ENCODE measurements at regions not wholly inside any gene's neighbourhood (a gene's known extent, or its start where the extent isn't known, plus 50 kb on each side); places are given as distances from the start of the nearest gene placed in this dataset.

DNA sequence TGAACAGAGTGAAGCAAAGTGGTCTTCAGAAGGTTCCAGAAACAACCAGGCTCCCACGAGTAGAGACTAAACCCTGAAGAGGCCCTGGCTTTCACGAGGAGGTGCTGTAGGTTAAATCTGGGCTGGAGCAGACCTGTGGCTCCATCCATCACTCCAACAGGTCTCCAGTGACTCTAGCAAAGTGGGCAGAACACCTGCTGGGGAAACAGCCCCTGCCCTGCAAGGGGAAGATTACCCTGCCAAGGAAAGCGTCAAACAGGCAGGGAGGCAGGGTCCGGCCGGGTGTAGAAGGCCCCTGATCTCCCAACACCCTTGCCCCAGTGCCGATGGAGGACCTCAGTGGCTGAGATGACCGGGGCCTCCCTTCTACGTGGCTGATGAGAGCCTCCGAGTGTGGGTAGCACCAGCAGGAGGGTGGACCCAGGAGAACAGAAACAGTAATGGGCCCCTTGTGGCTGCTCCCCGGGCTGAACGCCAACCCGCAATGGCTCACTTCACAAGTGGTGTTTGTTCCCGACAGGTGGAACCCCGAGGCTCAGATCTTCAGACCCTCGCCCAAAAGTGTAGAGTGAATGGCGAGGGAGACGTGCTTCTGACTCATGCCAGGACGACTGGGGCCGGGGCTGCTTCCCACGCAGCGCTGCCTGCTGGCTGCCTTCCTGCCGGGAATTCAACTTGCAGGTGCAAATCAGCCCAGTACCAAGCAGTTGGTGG is 112.0 kb downstream of the SHANK2 start:
- WGBS = 93% methylated on average over 22 of the region's 22 CpGs

DNA sequence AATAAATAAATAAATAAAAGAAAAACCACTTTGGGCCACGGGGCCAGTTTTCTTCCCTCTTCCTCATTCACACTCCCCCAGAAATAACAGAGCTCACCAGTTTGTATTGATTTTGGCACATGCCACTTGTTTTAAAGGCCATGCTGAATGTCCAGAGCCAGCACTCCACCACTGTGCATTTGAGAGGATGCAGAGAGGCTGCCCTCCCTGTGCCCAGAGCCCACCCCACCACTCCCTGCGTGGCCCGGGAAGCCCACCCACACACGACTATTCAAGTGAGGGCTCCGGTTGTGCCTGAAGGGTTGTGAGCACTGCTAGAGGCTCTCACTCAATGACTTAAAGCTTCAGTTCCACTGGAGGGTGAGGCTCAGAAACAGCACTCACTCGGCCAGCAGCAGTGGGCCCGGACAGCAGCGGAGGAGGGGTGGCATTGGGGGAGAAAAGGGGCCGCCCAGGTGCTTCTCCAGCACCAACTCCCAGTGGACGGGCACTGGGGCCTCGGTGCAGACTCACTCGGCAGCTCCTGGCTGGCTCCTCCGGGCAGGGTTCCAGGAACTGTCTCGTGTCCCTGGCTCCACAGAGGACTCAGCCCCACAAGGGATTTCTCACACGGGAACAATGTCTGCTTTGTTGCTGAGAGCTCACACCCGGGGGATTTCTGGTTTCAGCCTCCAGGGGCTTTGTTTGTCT is 112.7 kb downstream of the SHANK2 start:
- no peak overlapping the region for H4K91ac ChIP-seq (ENCODE audit: low read length)
- no peaks in the 10 kb centered on the region for H3K79me1 ChIP-seq (replicated peaks; ENCODE audit: low read length, poor library complexity, severe bottlenecking)
- WGBS = 80% methylated on average over 16 of the region's 16 CpGs
- no peak overlapping the region for H3K4me2 ChIP-seq (ENCODE audit: low read length, poor library complexity, severe bottlenecking)
- no peak for DNase-seq
- no peak overlapping the region for H2AK5ac ChIP-seq (ENCODE audit: low read length, severe bottlenecking)
- H3K27ac ChIP-seq (ENCODE audit: low read length, poor library complexity, severe bottlenecking) = no peak overlapping the region
- H3K18ac ChIP-seq (ENCODE audit: low read depth in 1 of 2, low read length in 2 of 2) = no peak overlapping the region
- H3K9ac ChIP-seq (ENCODE audit: low read length) = no peak overlapping the region
- no peak overlapping the region for H2BK5ac ChIP-seq (ENCODE audit: low read depth, low read length, poor library complexity, severe bottlenecking)
- H2AFZ ChIP-seq (ENCODE audit: low read depth, low read length) = no peak overlapping the region
- no peak overlapping the region for H4K8ac ChIP-seq (ENCODE audit: low read length)
- no peak overlapping the region for H3K4ac ChIP-seq (ENCODE audit: low read depth in 1 of 2, low read length in 2 of 2)
- no peak overlapping the region for H2BK12ac ChIP-seq (ENCODE audit: low read length in 2 of 2)
- H3K4me1 ChIP-seq (ENCODE audit: control insufficient read depth, insufficient read depth, low read depth, low read length) = peaks cover 1% of the 10 kb centered on the region
- peaks cover 0 to 7% of the 10 kb centered on the region in 2 experiments for H3K36me3 ChIP-seq (ENCODE audit: control insufficient read depth in 1 of 2, insufficient read depth in 2 of 2, low read depth in 1 of 2, low read length in 2 of 2)
- H3K23ac ChIP-seq (ENCODE audit: low read length in 2 of 2) = no peak overlapping the region
- H2BK120ac ChIP-seq (ENCODE audit: low read depth, low read length) = no peak overlapping the region
- H3K14ac ChIP-seq (ENCODE audit: low read length in 2 of 2) = no peak overlapping the region
- no peak overlapping the region for H3K4me3 ChIP-seq (ENCODE audit: insufficient read depth in 1 of 2, low read depth in 1 of 2, low read length in 2 of 2)
- no peaks in the 10 kb centered on the region for H3K27me3 ChIP-seq (ENCODE audit: control insufficient read depth in 1 of 2, insufficient read depth in 1 of 2, low read length in 2 of 2)
- no peak overlapping the region for H2BK15ac ChIP-seq (ENCODE audit: low read depth, poor library complexity, severe bottlenecking)
- peaks cover 2% of the 10 kb centered on the region for H3K9me3 ChIP-seq (ENCODE audit: control insufficient read depth, low read length)

More for the DNA sequence above, 112.0 kb downstream of the SHANK2 start:
- H2BK5ac ChIP-seq (ENCODE audit: low read depth, low read length, poor library complexity, severe bottlenecking) = no peak overlapping the region
- H3K23ac ChIP-seq (ENCODE audit: low read length in 2 of 2) = no peak overlapping the region
- H3K9me3 ChIP-seq (ENCODE audit: control insufficient read depth, low read length) = peaks cover 2% of the 10 kb centered on the region
- no peak overlapping the region for H3K9ac ChIP-seq (ENCODE audit: low read length)
- H4K8ac ChIP-seq (ENCODE audit: low read length) = no peak overlapping the region
- peaks cover 0 to 8% of the 10 kb centered on the region in 2 experiments for H3K36me3 ChIP-seq (ENCODE audit: control insufficient read depth in 1 of 2, insufficient read depth in 2 of 2, low read depth in 1 of 2, low read length in 2 of 2)
- H3K27ac ChIP-seq (ENCODE audit: low read length, poor library complexity, severe bottlenecking) = no peak overlapping the region
- peaks cover 1% of the 10 kb centered on the region for H3K4me1 ChIP-seq (ENCODE audit: control insufficient read depth, insufficient read depth, low read depth, low read length)
- no peak for DNase-seq
- no peak overlapping the region for H2AK5ac ChIP-seq (ENCODE audit: low read length, severe bottlenecking)
- no peak overlapping the region for H4K91ac ChIP-seq (ENCODE audit: low read length)
- no peak overlapping the region for H2BK12ac ChIP-seq (ENCODE audit: low read length in 2 of 2)
- H2BK15ac ChIP-seq (ENCODE audit: low read depth, poor library complexity, severe bottlenecking) = no peak overlapping the region
- H3K27me3 ChIP-seq (ENCODE audit: control insufficient read depth in 1 of 2, insufficient read depth in 1 of 2, low read length in 2 of 2) = no peaks in the 10 kb centered on the region
- H3K18ac ChIP-seq (ENCODE audit: low read depth in 1 of 2, low read length in 2 of 2) = no peak overlapping the region
- H3K4me3 ChIP-seq (ENCODE audit: insufficient read depth in 1 of 2, low read depth in 1 of 2, low read length in 2 of 2) = no peak overlapping the region
- no peak overlapping the region for H2BK120ac ChIP-seq (ENCODE audit: low read depth, low read length)
- no peak overlapping the region for H3K4me2 ChIP-seq (ENCODE audit: low read length, poor library complexity, severe bottlenecking)
- H2AFZ ChIP-seq (ENCODE audit: low read depth, low read length) = no peak overlapping the region
- no peak overlapping the region for H3K14ac ChIP-seq (ENCODE audit: low read length in 2 of 2)
- no peaks in the 10 kb centered on the region for H3K79me1 ChIP-seq (replicated peaks; ENCODE audit: low read length, poor library complexity, severe bottlenecking)
- no peak overlapping the region for H3K4ac ChIP-seq (ENCODE audit: low read depth in 1 of 2, low read length in 2 of 2)

DNA sequence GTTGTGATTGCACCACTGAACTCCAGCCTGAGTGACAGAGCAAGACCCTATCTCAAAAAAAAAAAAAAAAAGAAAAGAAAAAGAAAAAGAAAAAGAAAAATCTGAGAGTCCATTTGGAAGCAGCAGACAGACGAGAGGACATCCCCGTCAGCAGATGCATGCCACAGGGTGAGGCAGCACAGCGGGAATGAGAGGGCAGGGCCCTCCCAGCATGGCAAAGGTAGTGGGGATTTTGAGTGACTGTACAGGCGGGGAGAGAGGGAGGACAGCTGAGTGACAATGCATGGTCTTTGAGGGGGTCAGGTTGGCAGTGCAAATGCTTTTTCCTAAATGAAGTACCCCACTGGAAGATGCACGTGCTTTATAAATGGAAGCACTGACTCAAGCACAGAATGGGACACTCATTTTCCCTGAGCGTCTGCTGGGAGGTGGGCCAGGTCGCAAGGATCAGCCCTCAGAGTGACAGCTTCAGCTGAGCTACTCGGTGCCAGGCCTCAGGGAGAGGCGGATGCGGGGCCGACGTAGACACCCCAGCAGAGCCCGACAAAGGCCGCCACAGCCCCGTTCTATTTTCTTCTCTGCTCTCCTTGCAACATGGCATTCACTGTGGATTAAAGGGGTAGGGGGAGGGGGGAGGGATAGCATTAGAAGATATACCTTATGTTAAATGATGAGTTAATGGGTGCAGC is 113.5 kb downstream of the SHANK2 start:
- Histone ChIP-seq H3K36me3 (ENCODE audit: control insufficient read depth in 1 of 2, insufficient read depth in 2 of 2, low read depth in 1 of 2, low read length in 2 of 2) (peaks cover 0 to 4% of the 10 kb centered on the region in 2 experiments), H2BK120ac (ENCODE audit: low read depth, low read length) (no peak overlapping the region), H3K27me3 (ENCODE audit: control insufficient read depth in 1 of 2, insufficient read depth in 1 of 2, low read length in 2 of 2) (no peaks in the 10 kb centered on the region), H3K4me3 (ENCODE audit: insufficient read depth in 1 of 2, low read depth in 1 of 2, low read length in 2 of 2) (no peak overlapping the region), H2BK5ac (ENCODE audit: low read depth, low read length, poor library complexity, severe bottlenecking) (no peak overlapping the region), H4K91ac (ENCODE audit: low read length) (no peak overlapping the region), H4K8ac (ENCODE audit: low read length) (no peak overlapping the region), H3K4ac (ENCODE audit: low read depth in 1 of 2, low read length in 2 of 2) (no peak overlapping the region), H2BK12ac (ENCODE audit: low read length in 2 of 2) (no peak overlapping the region), H3K18ac (ENCODE audit: low read depth in 1 of 2, low read length in 2 of 2) (no peak overlapping the region), H3K27ac (ENCODE audit: low read length, poor library complexity, severe bottlenecking) (no peak overlapping the region), H3K9ac (ENCODE audit: low read length) (no peak overlapping the region), H3K79me1 (replicated peaks; ENCODE audit: low read length, poor library complexity, severe bottlenecking) (no peaks in the 10 kb centered on the region), H3K23ac (ENCODE audit: low read length in 2 of 2) (no peak overlapping the region), H3K14ac (ENCODE audit: low read length in 2 of 2) (no peak overlapping the region), H2AFZ (ENCODE audit: low read depth, low read length) (no peak overlapping the region), H2BK15ac (ENCODE audit: low read depth, poor library complexity, severe bottlenecking) (no peak overlapping the region), H3K4me1 (ENCODE audit: control insufficient read depth, insufficient read depth, low read depth, low read length) (peaks cover 1% of the 10 kb centered on the region), H3K9me3 (ENCODE audit: control insufficient read depth, low read length) (no peaks in the 10 kb centered on the region), H3K4me2 (ENCODE audit: low read length, poor library complexity, severe bottlenecking) (no peak overlapping the region), H2AK5ac (ENCODE audit: low read length, severe bottlenecking) (no peak overlapping the region)
- no peak for DNase-seq
- 91% methylated on average over 9 of the region's 15 CpGs for WGBS

DNA sequence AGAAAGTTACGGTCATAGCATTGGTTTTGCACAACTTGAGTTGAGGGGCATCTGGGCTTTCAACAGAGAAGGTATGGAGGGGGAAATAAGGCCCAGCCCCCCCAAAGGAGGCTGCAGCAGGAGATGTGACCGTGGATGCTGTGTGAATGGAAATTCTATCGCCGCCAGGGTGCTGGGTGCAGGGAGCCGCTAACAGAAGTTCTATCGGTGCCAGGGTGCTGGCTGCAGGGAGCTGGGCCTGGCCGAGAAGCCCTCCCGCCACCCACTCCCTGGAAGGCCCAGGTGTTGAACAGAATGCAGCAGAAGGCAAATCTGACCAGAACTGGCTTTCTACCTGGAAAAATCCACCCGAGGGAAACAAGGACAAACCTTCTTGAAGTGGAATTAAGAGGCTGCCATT is 115.0 kb downstream of the SHANK2 start:
- no peak for DNase-seq
- H2BK120ac ChIP-seq (ENCODE audit: low read depth, low read length) = no peak overlapping the region
- no peaks in the 10 kb centered on the region for H3K9me3 ChIP-seq (ENCODE audit: control insufficient read depth, low read length)
- H3K4me2 ChIP-seq (ENCODE audit: low read length, poor library complexity, severe bottlenecking) = no peak overlapping the region
- H2AK5ac ChIP-seq (ENCODE audit: low read length, severe bottlenecking) = no peak overlapping the region
- no peak overlapping the region for H4K91ac ChIP-seq (ENCODE audit: low read length)
- H3K23ac ChIP-seq (ENCODE audit: low read length in 2 of 2) = no peak overlapping the region
- H2BK5ac ChIP-seq (ENCODE audit: low read depth, low read length, poor library complexity, severe bottlenecking) = no peak overlapping the region
- H3K9ac ChIP-seq (ENCODE audit: low read length) = no peak overlapping the region
- H3K4me1 ChIP-seq (ENCODE audit: control insufficient read depth, insufficient read depth, low read depth, low read length) = peaks cover 1% of the 10 kb centered on the region
- H4K8ac ChIP-seq (ENCODE audit: low read length) = no peak overlapping the region
- no peak overlapping the region for H2BK15ac ChIP-seq (ENCODE audit: low read depth, poor library complexity, severe bottlenecking)
- no peak overlapping the region for H2BK12ac ChIP-seq (ENCODE audit: low read length in 2 of 2)
- no peak overlapping the region for H3K27ac ChIP-seq (ENCODE audit: low read length, poor library complexity, severe bottlenecking)
- 89% methylated on average over 9 of the region's 9 CpGs for WGBS
- no peak overlapping the region for H3K14ac ChIP-seq (ENCODE audit: low read length in 2 of 2)
- H2AFZ ChIP-seq (ENCODE audit: low read depth, low read length) = no peak overlapping the region
- no peaks in the 10 kb centered on the region for H3K27me3 ChIP-seq (ENCODE audit: control insufficient read depth in 1 of 2, insufficient read depth in 1 of 2, low read length in 2 of 2)
- H3K36me3 ChIP-seq (ENCODE audit: control insufficient read depth in 1 of 2, insufficient read depth in 2 of 2, low read depth in 1 of 2, low read length in 2 of 2) = peaks cover 0 to 4% of the 10 kb centered on the region in 2 experiments
- H3K4me3 ChIP-seq (ENCODE audit: insufficient read depth in 1 of 2, low read depth in 1 of 2, low read length in 2 of 2) = no peak overlapping the region
- no peak overlapping the region for H3K4ac ChIP-seq (ENCODE audit: low read depth in 1 of 2, low read length in 2 of 2)
- no peaks in the 10 kb centered on the region for H3K79me1 ChIP-seq (replicated peaks; ENCODE audit: low read length, poor library complexity, severe bottlenecking)
- no peak overlapping the region for H3K18ac ChIP-seq (ENCODE audit: low read depth in 1 of 2, low read length in 2 of 2)
